CD4-positive, CD25-positive, alpha-beta regulatory T cell (primary cell): ENCODE measurements at regions not wholly inside any gene's neighbourhood (a gene's known extent, or its start where the extent isn't known, plus 50 kb on each side); places are given as distances from the start of the nearest gene placed in this dataset.
"Not testable (repeated sequence)": the region's sequence is repeated elsewhere in the genome, so short reads cannot be mapped to it uniquely, and the experiment has no call there.

Experiments used
- ATAC-seq, 2 donors: fragments of 150-1000 bp; cut with Tn5 transposase; one replicate each; pipeline ENCODE4 v1.10.0; 2021; ENCODE audit warnings: low read depth in 2 of 2, moderate number of reproducible peaks in 2 of 2, moderate library complexity in 1 of 2
- DNase-seq, 3 donors: peaks; one replicate each; pipeline versions ENCODE4 v3.0.0 to v3.0.0-alpha.2; 2012 to 2022; ENCODE audit warnings: mixed read lengths in 1 of 3
- H3K27ac ChIP-seq: one replicate; pipeline ENCODE4 v1.7.0; 2013; ENCODE audit warnings: mild to moderate bottlenecking, low read length; ENCODE audit not compliant: insufficient read depth, poor library complexity, severe bottlenecking
- H3K27me3 ChIP-seq: one replicate; pipeline ENCODE4 v1.7.0; 2013; ENCODE audit warnings: low read length; ENCODE audit not compliant: control insufficient read depth, insufficient read depth
- H3K36me3 ChIP-seq: one replicate; pipeline ENCODE4 v1.7.0; 2013; ENCODE audit warnings: mild to moderate bottlenecking, low read length, moderate library complexity; ENCODE audit not compliant: control insufficient read depth, insufficient read depth
- H3K4me1 ChIP-seq: 2 replicates; pipeline ENCODE4 v1.7.0; 2013; ENCODE audit warnings: mild to moderate bottlenecking, low read length; ENCODE audit not compliant: insufficient read depth, control insufficient read depth, poor library complexity, severe bottlenecking
- H3K4me3 ChIP-seq: one replicate; pipeline ENCODE4 v1.7.0; 2013; ENCODE audit warnings: low read depth, mild to moderate bottlenecking, low read length, moderate library complexity
- H3K9me3 ChIP-seq, 2 experiments: 1 replicate in 1 of 2; 2 replicates in 1 of 2; pipeline ENCODE4 v1.7.0; 2013; ENCODE audit warnings: low read length in 2 of 2, mild to moderate bottlenecking in 1 of 2, moderate library complexity in 1 of 2; ENCODE audit not compliant: control insufficient read depth in 2 of 2
- H3K27ac Mint-ChIP-seq, 3 donors: one replicate each; pipeline ENCODE4 v1.8.0; 2020 to 2022; ENCODE audit warnings: mild to moderate bottlenecking in 3 of 3, mixed read lengths in 3 of 3, moderate library complexity in 2 of 3
- H3K27me3 Mint-ChIP-seq: one replicate; pipeline ENCODE4 v1.8.0; 2022; ENCODE audit warnings: mild to moderate bottlenecking, mixed read lengths
- H3K36me3 Mint-ChIP-seq: one replicate; pipeline ENCODE4 v1.8.0; 2020; ENCODE audit warnings: mixed read lengths
- H3K4me1 Mint-ChIP-seq, 4 donors: one replicate each; pipeline ENCODE4 v1.8.0; 2020 to 2022; ENCODE audit warnings: mixed read lengths in 4 of 4, mild to moderate bottlenecking in 1 of 4
- H3K4me3 Mint-ChIP-seq, 4 donors: one replicate each; pipeline ENCODE4 v1.8.0; 2020 to 2022; ENCODE audit warnings: mild to moderate bottlenecking in 4 of 4, mixed read lengths in 4 of 4, moderate library complexity in 3 of 4
- H3K9me3 Mint-ChIP-seq, 7 donors: one replicate each; pipeline ENCODE4 v1.8.0; 2020 to 2022; ENCODE audit warnings: mixed read lengths in 7 of 7, mild to moderate bottlenecking in 3 of 7, moderate library complexity in 2 of 7

GRCh38 chr3:147305533-147306250, 100.7 kb downstream of the ZIC4 start:
- Mint-ChIP-seq H3K36me3 (no peaks in the 10 kb centered on the region), H3K27me3 (no peaks in the 10 kb centered on the region), H3K4me1 (no peaks in the 10 kb centered on the region), H3K9me3 (peaks cover 0 to 6% (median 2%) of the 10 kb centered on the region in 7 donors), H3K4me3 (no peak overlapping the region), H3K27ac (no peak overlapping the region)
- Histone ChIP-seq H3K36me3 (no peaks in the 10 kb centered on the region), H3K4me3 (no peak overlapping the region), H3K27ac (no peak overlapping the region), H3K9me3 (peaks cover 0 to 2% of the 10 kb centered on the region in 2 experiments), H3K27me3 (no peaks in the 10 kb centered on the region), H3K4me1 (no peaks in the 10 kb centered on the region)
- DNase-seq: no peak
- ATAC-seq: no peak

GRCh38 chr3:147304756-147305155, 101.6 kb downstream of the ZIC4 start:
- no peaks in the 10 kb centered on the region for H3K4me1 ChIP-seq
- no peak overlapping the region for H3K4me3 ChIP-seq
- Mint-ChIP-seq H3K4me3 (no peak overlapping the region), H3K27ac (no peak overlapping the region), H3K9me3 (peaks cover 2 to 8% (median 3%) of the 10 kb centered on the region in 7 donors), H3K4me1 (no peaks in the 10 kb centered on the region), H3K27me3 (no peaks in the 10 kb centered on the region), H3K36me3 (no peaks in the 10 kb centered on the region)
- H3K27ac ChIP-seq: no peak overlapping the region
- H3K9me3 ChIP-seq: peaks cover 0 to 4% of the 10 kb centered on the region in 2 experiments
- no peak for DNase-seq
- H3K27me3 ChIP-seq: no peaks in the 10 kb centered on the region
- no peak for ATAC-seq
- no peaks in the 10 kb centered on the region for H3K36me3 ChIP-seq

GRCh38 chr3:147301781-147302180, 104.6 kb downstream of the ZIC4 start:
- H3K36me3 ChIP-seq: no peaks in the 10 kb centered on the region
- ATAC-seq (no peak), DNase-seq (no peak)
- H3K9me3 ChIP-seq: peaks cover 0 to 5% of the 10 kb centered on the region in 2 experiments
- Mint-ChIP-seq H3K27ac (no peak overlapping the region), H3K36me3 (no peaks in the 10 kb centered on the region), H3K4me1 (no peaks in the 10 kb centered on the region), H3K4me3 (no peak overlapping the region), H3K27me3 (no peaks in the 10 kb centered on the region), H3K9me3 (peaks cover 2 to 8% (median 4%) of the 10 kb centered on the region in 7 donors)
- no peaks in the 10 kb centered on the region for H3K27me3 ChIP-seq
- no peak overlapping the region for H3K4me3 ChIP-seq
- H3K27ac ChIP-seq: no peak overlapping the region
- no peaks in the 10 kb centered on the region for H3K4me1 ChIP-seq

- Mint-ChIP-seq H3K36me3 (no peaks in the 10 kb centered on the region), H3K9me3 (peaks cover 2 to 5% (median 4%) of the 10 kb centered on the region in 7 donors), H3K27ac (no peak overlapping the region), H3K4me1 (no peaks in the 10 kb centered on the region), H3K4me3 (no peak overlapping the region), H3K27me3 (no peaks in the 10 kb centered on the region)
- Histone ChIP-seq H3K9me3 (peaks cover 0 to 5% of the 10 kb centered on the region in 2 experiments), H3K27ac (no peak overlapping the region), H3K4me3 (no peak overlapping the region), H3K27me3 (no peaks in the 10 kb centered on the region), H3K36me3 (no peaks in the 10 kb centered on the region), H3K4me1 (no peaks in the 10 kb centered on the region)
- DNase-seq (no peak), ATAC-seq (no peak)
Observed at GRCh38 chr3:147299656-147300055, 106.7 kb downstream of the ZIC4 start.

GRCh38 chr3:147298511-147298982, 107.8 kb downstream of the ZIC4 start:
- Histone ChIP-seq H3K9me3 (peaks cover 0 to 5% of the 10 kb centered on the region in 2 experiments), H3K4me3 (no peak overlapping the region), H3K4me1 (no peaks in the 10 kb centered on the region), H3K27ac (no peak overlapping the region), H3K36me3 (no peaks in the 10 kb centered on the region), H3K27me3 (no peaks in the 10 kb centered on the region)
- DNase-seq (no peak), ATAC-seq (no peak)
- Mint-ChIP-seq H3K36me3 (no peaks in the 10 kb centered on the region), H3K4me3 (no peak overlapping the region), H3K27me3 (no peaks in the 10 kb centered on the region), H3K27ac (no peak overlapping the region), H3K9me3 (peaks cover 0 to 5% (median 2%) of the 10 kb centered on the region in 7 donors), H3K4me1 (no peaks in the 10 kb centered on the region)

- Mint-ChIP-seq H3K27me3 (no peaks in the 10 kb centered on the region), H3K9me3 (peaks cover 0 to 5% (median 2%) of the 10 kb centered on the region in 7 donors), H3K36me3 (no peaks in the 10 kb centered on the region), H3K4me1 (no peaks in the 10 kb centered on the region), H3K4me3 (no peak overlapping the region), H3K27ac (no peak overlapping the region)
- Histone ChIP-seq H3K4me3 (no peak overlapping the region), H3K4me1 (no peaks in the 10 kb centered on the region), H3K36me3 (no peaks in the 10 kb centered on the region), H3K27ac (no peak overlapping the region), H3K9me3 (peaks cover 0 to 5% of the 10 kb centered on the region in 2 experiments), H3K27me3 (no peaks in the 10 kb centered on the region)
- DNase-seq: no peak
- ATAC-seq: no peak
Observed at GRCh38 chr3:147297761-147298350, 108.5 kb downstream of the ZIC4 start.

GRCh38 chr3:147287370-147287769, 119.0 kb downstream of the ZIC4 start:
- not testable (repeated sequence) for H3K4me1 Mint-ChIP-seq, H3K27ac ChIP-seq, H3K4me3 ChIP-seq, DNase-seq, H3K27ac Mint-ChIP-seq, ATAC-seq, H3K27me3 ChIP-seq, H3K36me3 Mint-ChIP-seq, H3K4me3 Mint-ChIP-seq, H3K27me3 Mint-ChIP-seq, H3K36me3 ChIP-seq, H3K9me3 ChIP-seq, H3K4me1 ChIP-seq, H3K9me3 Mint-ChIP-seq

- Histone ChIP-seq H3K36me3 (no peaks in the 10 kb centered on the region), H3K9me3 (peaks cover 0 to 4% of the 10 kb centered on the region in 2 experiments), H3K4me3 (no peak overlapping the region), H3K27ac (no peak overlapping the region), H3K4me1 (no peaks in the 10 kb centered on the region), H3K27me3 (no peaks in the 10 kb centered on the region)
- Mint-ChIP-seq H3K9me3 (peaks cover 0 to 28% (median 5%) of the 10 kb centered on the region in 7 donors), H3K27ac (no peak overlapping the region), H3K36me3 (no peaks in the 10 kb centered on the region), H3K27me3 (no peaks in the 10 kb centered on the region), H3K4me3 (no peak overlapping the region), H3K4me1 (no peaks in the 10 kb centered on the region)
- no peak for ATAC-seq
- no peak for DNase-seq
Observed at GRCh38 chr3:147269907-147270306, 136.4 kb downstream of the ZIC4 start.
